Colon (tissue), 2 donors: ENCODE measurements at regions not wholly inside any gene's neighbourhood (a gene's known extent, or its start where the extent isn't known, plus 50 kb on each side); places are given as distances from the start of the nearest gene placed in this dataset.

Source experiments
- FAIRE-seq: peaks from 2 replicates; lab custom pipeline; 2012; peaks lifted over from hg19 to GRCh38; lab: Jason Lieb, UNC
- donor health status: control.
- donor health status: control.

DNA sequence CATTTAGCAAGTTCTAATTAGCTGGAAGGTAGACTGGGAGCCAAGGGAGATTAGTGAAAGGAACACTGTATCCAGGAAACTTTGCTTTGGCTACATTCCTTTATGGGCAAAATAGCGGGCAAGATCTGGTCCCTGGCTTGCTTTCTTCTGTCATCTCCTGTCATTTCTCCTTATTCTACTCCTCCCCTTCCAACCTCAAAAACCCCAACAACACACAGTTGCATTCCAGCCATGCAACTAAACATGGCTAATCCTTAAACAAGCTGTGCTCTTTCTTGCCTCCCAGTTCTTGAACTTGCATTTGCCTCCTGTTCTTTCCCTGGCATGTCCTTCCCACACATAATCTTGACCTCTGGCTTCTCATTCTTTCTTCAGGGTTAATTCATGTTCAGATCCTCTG lies 59.5 kb upstream of the CDCA7L start:
- no peak for FAIRE-seq

- FAIRE-seq, result no peak
These were observed 57.0 kb upstream of the CDCA7L start for GRCh38 chr7:22002726-22003125.

GRCh38 chr7:22001345-22002004 lies 55.8 kb upstream of the CDCA7L start:
- FAIRE-seq, result no peak

DNA sequence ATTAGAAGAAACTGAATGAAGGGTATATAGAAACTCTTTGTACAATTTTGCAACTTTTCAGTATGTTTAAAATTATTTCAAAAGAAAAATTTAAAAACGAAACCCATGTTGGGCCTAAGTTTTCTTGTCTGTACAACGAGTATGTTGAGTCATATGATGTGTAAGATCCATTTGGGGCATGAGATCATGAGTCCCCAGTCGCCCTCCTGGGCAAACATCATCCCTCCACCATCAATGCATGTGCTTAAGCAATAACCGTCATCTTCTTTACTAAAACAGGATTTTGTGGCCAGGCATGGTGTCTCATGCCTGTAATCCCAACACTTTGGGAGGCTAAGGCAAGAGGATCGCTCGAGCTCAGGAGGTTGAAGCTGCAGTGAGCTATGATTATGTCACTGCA lies 54.2 kb upstream of the CDCA7L start:
- no peak for FAIRE-seq

DNA sequence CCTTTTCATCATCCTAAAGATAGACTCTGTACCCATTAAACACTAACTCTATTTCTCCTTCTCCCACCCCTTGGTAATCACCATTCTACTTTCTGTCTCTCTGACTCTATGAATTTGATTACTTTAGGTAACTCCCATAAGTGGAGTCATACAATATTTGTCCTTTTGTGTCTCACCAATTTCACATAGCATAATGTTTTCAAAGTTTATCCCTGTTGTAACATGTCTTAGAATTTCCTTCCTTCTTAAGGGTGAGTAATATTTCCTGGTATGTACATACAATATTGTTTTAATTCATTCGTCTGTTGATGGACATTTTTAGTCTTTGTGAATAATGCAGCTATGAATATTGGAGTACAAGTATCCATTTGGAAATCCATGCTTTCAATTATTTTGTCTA lies 50.9 kb upstream of the CDCA7L start:
- no peak for FAIRE-seq
